ENCODE measurements at regions not wholly inside any gene's neighbourhood (a gene's known extent, or its start where the extent isn't known, plus 50 kb on each side); places are given as distances from the start of the nearest gene placed in this dataset.

DNA sequence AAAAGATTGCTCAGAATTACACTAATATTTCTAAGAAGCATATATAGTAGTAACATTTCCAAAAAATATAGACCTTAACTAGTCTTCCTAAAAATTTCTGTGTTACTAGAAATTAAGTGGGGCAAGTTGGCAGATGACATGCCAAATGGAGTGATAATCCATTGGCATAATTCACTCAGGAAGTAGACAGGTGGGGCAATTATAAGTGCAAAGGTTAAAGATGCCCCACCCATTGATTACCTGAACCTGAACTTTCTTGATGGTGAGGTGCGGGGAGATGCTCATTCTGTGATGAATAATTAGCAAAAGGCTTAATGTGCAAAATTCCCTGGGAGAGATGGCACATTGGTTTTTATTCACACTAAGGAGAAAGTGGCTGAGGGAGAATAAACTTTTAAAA is 145.8 kb upstream of the RASGEF1B start:
- TF ChIP-seq, protein P1, sequence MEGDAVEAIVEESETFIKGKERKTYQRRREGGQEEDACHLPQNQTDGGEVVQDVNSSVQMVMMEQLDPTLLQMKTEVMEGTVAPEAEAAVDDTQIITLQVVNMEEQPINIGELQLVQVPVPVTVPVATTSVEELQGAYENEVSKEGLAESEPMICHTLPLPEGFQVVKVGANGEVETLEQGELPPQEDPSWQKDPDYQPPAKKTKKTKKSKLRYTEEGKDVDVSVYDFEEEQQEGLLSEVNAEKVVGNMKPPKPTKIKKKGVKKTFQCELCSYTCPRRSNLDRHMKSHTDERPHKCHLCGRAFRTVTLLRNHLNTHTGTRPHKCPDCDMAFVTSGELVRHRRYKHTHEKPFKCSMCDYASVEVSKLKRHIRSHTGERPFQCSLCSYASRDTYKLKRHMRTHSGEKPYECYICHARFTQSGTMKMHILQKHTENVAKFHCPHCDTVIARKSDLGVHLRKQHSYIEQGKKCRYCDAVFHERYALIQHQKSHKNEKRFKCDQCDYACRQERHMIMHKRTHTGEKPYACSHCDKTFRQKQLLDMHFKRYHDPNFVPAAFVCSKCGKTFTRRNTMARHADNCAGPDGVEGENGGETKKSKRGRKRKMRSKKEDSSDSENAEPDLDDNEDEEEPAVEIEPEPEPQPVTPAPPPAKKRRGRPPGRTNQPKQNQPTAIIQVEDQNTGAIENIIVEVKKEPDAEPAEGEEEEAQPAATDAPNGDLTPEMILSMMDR (IDR thresholded peaks at IDR 0.05; ENCODE audit: borderline replicate concordance, insufficient read depth, low read depth, low read length), result no peak
- no peak overlapping the region for H3K4me3 ChIP-seq (ENCODE audit: low read depth, low read length)

DNA sequence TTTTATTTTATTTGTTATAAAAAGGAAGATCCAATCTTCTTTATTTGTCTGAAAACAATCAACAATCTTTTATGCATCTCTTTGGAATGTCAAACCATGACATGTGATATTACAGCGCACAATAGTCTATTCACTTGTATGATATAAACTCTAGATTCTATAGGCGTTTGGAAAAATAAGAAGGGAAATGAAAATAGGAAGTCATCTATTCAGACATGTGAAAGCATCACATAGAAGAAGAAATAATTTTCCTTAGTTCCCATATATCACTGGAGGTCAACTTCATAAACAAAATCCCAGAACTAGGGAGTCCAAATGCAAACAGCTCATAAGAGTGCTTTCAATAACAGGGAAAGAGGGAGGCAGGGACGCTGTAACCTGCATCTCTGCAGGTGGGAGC is 139.5 kb upstream of the RASGEF1B start:
- TF ChIP-seq, protein P1 (IDR thresholded peaks at IDR 0.05; ENCODE audit: borderline replicate concordance, insufficient read depth, low read depth, low read length), result no peak

GRCh38 chr4:81609844-81610243 is 138.1 kb upstream of the RASGEF1B start:
- TF ChIP-seq, protein P1 (IDR thresholded peaks at IDR 0.05; ENCODE audit: borderline replicate concordance, insufficient read depth, low read depth, low read length), result no peak
- no peak overlapping the region for H3K4me3 ChIP-seq (ENCODE audit: low read depth, low read length)

More for the DNA sequence above, 139.5 kb upstream of the RASGEF1B start:
- no peak overlapping the region for H3K4me3 ChIP-seq (ENCODE audit: low read depth, low read length)

- TF ChIP-seq, protein P1 (IDR thresholded peaks at IDR 0.05; ENCODE audit: borderline replicate concordance, insufficient read depth, low read depth, low read length), result no peak
- H3K4me3 ChIP-seq (ENCODE audit: low read depth, low read length), result no peak overlapping the region
Observed at GRCh38 chr4:81607950-81608349, 136.2 kb upstream of the RASGEF1B start.

DNA sequence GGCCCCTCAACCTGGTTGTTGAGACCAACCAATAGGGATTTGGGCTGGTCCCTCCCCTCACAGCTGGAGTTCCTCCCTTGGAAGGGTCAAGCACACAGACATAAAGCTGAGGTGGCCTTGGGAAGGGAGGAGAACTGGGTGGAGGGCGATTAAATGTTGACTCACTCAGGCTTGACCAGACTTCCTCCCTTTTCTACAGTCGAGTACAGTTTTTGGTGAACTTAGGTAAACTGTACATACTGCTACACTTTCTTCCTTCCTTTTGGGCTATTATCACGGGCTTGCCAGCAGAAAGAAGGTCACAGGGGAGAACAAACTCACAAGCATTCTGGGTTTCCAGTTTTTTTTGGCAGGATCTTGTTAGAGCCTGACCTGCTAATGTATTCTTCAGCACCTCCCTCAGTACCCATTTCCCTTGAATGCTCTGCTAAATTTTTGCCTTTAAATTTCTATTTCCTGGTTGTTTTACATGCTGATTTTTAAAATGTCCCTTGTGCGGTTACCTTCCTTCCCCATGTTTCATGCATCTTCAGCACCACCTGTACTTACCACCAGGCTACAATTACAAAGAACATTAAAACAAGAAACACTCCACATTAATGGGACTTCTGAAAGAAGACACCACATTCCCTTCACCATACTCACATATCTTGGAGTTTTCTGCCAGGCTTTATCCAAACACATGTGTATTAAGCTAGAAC is 135.2 kb upstream of the RASGEF1B start:
- TF ChIP-seq, protein P1 (IDR thresholded peaks at IDR 0.05; ENCODE audit: borderline replicate concordance, insufficient read depth, low read depth, low read length), result no peak
- no peak overlapping the region for H3K4me3 ChIP-seq (ENCODE audit: low read depth, low read length)

DNA sequence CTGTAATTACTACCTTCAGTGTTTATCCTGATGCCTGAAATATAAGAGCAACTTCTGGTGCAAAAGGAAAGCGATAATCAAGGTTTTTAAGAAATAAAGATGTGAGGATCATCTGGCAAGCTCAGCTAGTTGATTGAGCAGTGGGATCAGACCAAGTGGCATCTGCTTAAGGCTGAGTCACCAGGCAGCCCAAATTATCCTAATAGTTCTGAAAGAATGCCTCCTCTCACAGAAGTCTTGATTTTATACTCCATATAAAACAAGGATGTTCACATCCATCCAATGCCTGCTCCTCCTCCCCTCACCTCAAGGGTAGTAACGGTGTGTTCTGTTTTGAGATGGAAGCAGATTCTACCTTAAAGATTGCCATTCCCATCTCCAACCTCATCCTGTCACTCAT is 134.5 kb upstream of the RASGEF1B start:
- TF ChIP-seq, protein P1 (IDR thresholded peaks at IDR 0.05; ENCODE audit: borderline replicate concordance, insufficient read depth, low read depth, low read length), result no peak
- H3K4me3 ChIP-seq (ENCODE audit: low read depth, low read length), result no peak overlapping the region

GRCh38 chr4:81605271-81605670 is 133.6 kb upstream of the RASGEF1B start:
- H3K4me3 ChIP-seq (ENCODE audit: low read depth, low read length), result no peak overlapping the region
- TF ChIP-seq, protein P1 (IDR thresholded peaks at IDR 0.05; ENCODE audit: borderline replicate concordance, insufficient read depth, low read depth, low read length), result no peak
